Left lung (tissue), 4 donors: ENCODE measurements at regions not wholly inside any gene's neighbourhood (a gene's known extent, or its start where the extent isn't known, plus 50 kb on each side); places are given as distances from the start of the nearest gene placed in this dataset.
A peak's percentile ranks its signal among the peaks of the same experiment; 100 is the strongest.
"Not testable (repeated sequence)": the region's sequence is repeated elsewhere in the genome, so short reads cannot be mapped to it uniquely, and the experiment has no call there.

ENCODE experiments used
- ATAC-seq: fragments of 200-7000 bp; cut with Tn5 transposase; one replicate; pipeline ENCODE4 v1.9.1; 2020; ENCODE audit warnings: moderate library complexity
- DNase-seq, 4 donors: peaks; one replicate each; pipeline ENCODE4 v3.0.0-alpha.2; 2013 to 2020
- H3K27ac ChIP-seq, 2 donors: fragments of 200-600 bp; sonication (generic) in 1 of 2; one replicate each; pipeline versions ENCODE4 v1.5.0 to v1.8.0; 2020 to 2021
- H3K27me3 ChIP-seq, 2 donors: fragments of 200-600 bp; sonication (generic) in 1 of 2; one replicate each; pipeline versions ENCODE4 v1.5.0 to v1.8.0; 2020 to 2021
- H3K36me3 ChIP-seq, 2 donors: fragments of 200-600 bp; sonication (generic) in 1 of 2; one replicate each; pipeline versions ENCODE4 v1.5.0 to v1.8.0; 2020 to 2021
- H3K4me1 ChIP-seq, 2 donors: fragments of 200-600 bp; one replicate each; pipeline ENCODE4 v1.8.0; 2021
- H3K4me3 ChIP-seq, 2 donors: fragments of 200-600 bp; sonication (generic) in 1 of 2; one replicate each; pipeline versions ENCODE4 v1.5.0 to v1.8.0; 2020 to 2021; ENCODE audit warnings: mild to moderate bottlenecking in 1 of 2
- H3K9me3 ChIP-seq, 2 donors: fragments of 200-600 bp; sonication (generic) in 1 of 2; one replicate each; pipeline versions ENCODE4 v1.5.0 to v1.8.0; 2020 to 2021
- intact Hi-C, 2 donors: fragments of 100-400 bp; cut with DNase I; formaldehyde crosslinking; loops; one replicate each; pipeline versions ENCODE4 v1.11.2 to v1.14.2; 2022
- TF ChIP-seq, protein P1 (sequence below), 2 donors: fragments of 200-600 bp; sonication (generic) in 1 of 2; IDR thresholded peaks; one replicate each; pipeline versions ENCODE4 v1.5.0 to v1.8.0; 2021; ENCODE audit warnings: antibody characterized with exemption in 2 of 2
- donor health status: DM: no; HTN: yes; CAD: no.
- donor health status: DM: no; HTN: no; CAD: no.

DNA sequence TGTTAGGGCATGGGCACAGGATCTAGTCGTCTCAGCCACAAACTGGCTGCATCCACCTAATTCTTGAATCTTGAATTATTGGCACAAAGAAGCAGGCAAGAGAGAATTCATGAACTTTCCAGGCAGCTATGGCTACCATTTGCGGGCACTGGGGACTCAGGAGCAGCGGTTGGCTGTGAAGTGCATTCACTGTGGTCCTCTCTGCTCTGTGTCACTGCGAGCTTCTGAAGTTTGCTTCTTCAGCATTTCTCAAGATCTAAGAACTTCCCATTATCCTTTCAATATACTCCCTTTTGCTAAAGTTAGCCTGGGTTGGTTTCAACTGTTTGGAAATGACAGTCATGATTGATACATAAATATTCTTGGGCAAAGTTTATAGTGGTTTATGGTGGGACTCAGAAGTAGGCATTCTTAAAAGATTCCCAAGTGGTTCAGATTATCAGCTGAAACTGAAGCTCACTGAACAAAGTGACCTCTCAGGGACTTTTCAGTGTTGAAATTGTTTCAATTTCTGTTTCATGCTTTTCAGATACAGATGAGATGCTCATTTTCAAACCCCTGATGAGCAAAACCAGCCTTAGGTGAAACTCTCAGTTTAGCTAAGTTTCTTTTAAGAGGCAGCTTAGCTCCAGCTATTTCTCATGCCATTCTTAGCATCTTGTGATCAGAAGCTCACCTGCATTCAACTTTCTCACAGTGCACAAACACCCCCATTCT lies 1258.3 kb upstream of the GYPC start:
- no peaks in the 10 kb centered on the region for H3K9me3 ChIP-seq
- H3K4me1 ChIP-seq: no peaks in the 10 kb centered on the region
- H3K4me3 ChIP-seq: no peak overlapping the region
- ATAC-seq: no peak
- TF ChIP-seq, protein P1, sequence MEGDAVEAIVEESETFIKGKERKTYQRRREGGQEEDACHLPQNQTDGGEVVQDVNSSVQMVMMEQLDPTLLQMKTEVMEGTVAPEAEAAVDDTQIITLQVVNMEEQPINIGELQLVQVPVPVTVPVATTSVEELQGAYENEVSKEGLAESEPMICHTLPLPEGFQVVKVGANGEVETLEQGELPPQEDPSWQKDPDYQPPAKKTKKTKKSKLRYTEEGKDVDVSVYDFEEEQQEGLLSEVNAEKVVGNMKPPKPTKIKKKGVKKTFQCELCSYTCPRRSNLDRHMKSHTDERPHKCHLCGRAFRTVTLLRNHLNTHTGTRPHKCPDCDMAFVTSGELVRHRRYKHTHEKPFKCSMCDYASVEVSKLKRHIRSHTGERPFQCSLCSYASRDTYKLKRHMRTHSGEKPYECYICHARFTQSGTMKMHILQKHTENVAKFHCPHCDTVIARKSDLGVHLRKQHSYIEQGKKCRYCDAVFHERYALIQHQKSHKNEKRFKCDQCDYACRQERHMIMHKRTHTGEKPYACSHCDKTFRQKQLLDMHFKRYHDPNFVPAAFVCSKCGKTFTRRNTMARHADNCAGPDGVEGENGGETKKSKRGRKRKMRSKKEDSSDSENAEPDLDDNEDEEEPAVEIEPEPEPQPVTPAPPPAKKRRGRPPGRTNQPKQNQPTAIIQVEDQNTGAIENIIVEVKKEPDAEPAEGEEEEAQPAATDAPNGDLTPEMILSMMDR (IDR thresholded peaks at IDR 0.05): no peak
- no peak overlapping the region for H3K27ac ChIP-seq
- no peaks in the 10 kb centered on the region for H3K36me3 ChIP-seq
- no peaks in the 10 kb centered on the region for H3K27me3 ChIP-seq
- intact Hi-C loops: no loop called here
- no peak for DNase-seq

DNA sequence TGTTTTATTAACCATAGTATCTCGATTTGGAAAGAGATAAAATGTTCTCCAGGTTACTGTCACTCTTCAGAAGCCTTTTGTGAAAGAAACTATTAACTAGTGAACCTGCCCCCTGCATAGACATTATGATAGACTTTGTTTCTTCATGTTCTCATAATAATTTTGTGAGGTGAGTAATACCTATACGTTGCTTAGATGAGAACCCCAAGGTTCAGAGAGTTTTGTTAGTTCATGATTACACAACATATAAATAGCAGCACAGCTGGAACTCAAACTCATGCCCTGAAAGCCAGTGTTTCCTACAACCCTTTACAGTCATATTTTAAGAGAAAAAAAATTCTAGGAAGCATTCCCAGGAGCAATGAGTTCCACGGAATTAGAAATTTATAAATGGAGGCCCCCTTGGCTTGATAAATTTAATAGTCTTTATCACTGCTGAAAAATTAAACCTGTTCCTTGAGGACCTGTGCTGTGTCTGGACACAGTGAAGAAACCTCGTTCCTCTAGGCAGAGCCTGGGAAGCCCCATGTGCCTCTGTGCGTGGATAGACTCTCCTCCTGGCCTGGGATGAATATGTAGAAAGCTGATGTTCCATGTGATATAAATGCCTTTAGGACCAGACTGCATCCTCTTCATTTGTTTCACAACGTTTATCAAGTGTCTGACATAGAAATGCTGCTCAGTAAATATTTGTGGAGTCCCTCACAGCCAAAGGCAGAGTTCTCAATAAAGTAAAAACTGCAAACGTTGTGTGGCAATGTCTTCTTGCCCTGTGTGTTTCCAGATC lies 1257.0 kb upstream of the GYPC start:
- Histone ChIP-seq H3K27me3 (no peaks in the 10 kb centered on the region), H3K27ac (no peak overlapping the region), H3K4me3 (no peak overlapping the region), H3K36me3 (no peaks in the 10 kb centered on the region), H3K4me1 (no peaks in the 10 kb centered on the region), H3K9me3 (no peaks in the 10 kb centered on the region)
- intact Hi-C loops: no loop called here
- TF ChIP-seq, protein P1 (IDR thresholded peaks at IDR 0.05): no peak
- DNase-seq (no peak), ATAC-seq (no peak)

DNA sequence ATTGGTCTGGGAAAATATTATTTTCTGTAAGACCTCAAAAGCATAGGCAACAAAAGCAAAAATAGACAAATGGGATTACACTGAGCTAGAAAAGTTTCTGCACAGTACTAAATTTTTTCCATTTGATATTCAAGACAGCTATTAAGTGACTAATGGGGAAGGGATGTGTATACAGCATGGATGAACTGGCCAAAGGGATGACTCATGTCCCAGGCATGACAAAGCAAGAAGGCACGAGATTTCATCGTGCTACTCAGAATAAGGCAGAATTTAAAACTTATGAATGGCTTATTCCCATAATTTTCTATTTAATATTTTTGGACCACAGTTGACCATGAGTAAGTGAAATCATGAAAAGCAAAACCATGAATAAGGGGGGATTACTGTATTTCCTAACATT lies 1250.1 kb upstream of the GYPC start:
- H3K4me3 ChIP-seq: no peak overlapping the region
- intact Hi-C loops: no loop called here
- peak; percentile 64 for ATAC-seq

DNA sequence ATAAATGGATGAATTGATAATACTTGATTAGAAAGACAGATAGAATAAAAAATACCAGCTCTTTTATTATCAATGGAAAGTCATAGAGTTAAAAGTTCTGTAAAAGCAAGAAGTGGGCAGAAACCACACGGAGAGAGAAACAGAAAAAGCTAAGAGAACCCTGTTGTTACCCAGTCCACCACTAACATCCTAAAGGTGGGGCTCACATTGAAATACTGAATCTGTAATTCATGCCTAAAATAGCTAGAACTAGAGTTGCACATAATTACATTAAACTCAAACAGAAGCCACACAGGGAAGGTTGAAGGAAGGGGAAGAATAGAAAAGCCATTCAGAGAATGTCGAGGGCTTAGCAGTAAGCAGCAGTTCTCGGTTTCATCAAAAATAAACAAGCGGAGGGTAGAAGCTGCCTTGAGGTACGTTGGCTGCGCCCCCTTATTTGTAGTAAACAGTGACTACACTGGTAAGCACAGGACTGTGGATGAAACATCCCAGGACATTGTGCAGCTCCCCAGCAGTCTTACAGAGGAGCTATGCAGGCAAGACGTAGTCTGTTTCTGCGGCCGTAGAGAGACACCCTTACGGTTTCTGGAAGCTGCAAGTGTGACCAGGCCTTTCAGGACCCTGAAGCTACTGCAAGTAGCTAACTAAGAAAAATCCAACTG lies 1247.0 kb upstream of the GYPC start:
- Histone ChIP-seq H3K4me3 (no peak overlapping the region), H3K4me1 (no peaks in the 10 kb centered on the region), H3K27ac (no peak overlapping the region), H3K9me3 (no peaks in the 10 kb centered on the region), H3K27me3 (no peaks in the 10 kb centered on the region), H3K36me3 (no peaks in the 10 kb centered on the region)
- no peak for ATAC-seq
- intact Hi-C loops: no loop called here
- TF ChIP-seq, protein P1 (IDR thresholded peaks at IDR 0.05): no peak
- no peak for DNase-seq

More for the DNA sequence above, 1250.1 kb upstream of the GYPC start:
- H3K27me3 ChIP-seq: no peaks in the 10 kb centered on the region
- no peaks in the 10 kb centered on the region for H3K9me3 ChIP-seq
- no peak overlapping the region for H3K27ac ChIP-seq
- no peak for DNase-seq
- TF ChIP-seq, protein P1 (IDR thresholded peaks at IDR 0.05): no peak
- H3K4me1 ChIP-seq: no peaks in the 10 kb centered on the region
- H3K36me3 ChIP-seq: no peaks in the 10 kb centered on the region

DNA sequence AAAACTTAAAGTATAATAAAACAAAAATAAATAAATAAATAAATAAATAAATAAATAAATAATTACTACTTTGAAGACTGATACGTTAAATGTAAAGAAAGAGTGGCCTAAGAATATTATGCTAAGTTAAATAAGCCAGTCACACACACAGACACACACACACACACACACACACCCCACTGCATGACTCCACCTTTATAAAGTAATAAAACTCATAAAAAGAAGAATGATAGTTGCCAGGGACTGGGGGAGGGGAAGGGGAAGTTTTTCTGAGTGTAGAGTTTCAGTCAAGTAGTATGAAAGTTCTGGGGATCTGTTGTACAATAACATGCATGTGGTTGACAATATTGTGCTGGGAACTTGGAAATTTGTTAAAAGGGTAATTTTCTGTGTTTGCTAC lies 1237.5 kb upstream of the GYPC start:
- Histone ChIP-seq H3K36me3 (no peaks in the 10 kb centered on the region), H3K4me3 (no peak overlapping the region), H3K27ac (no peak overlapping the region), H3K27me3 (no peaks in the 10 kb centered on the region), H3K4me1 (no peaks in the 10 kb centered on the region), H3K9me3 (no peaks in the 10 kb centered on the region)
- intact Hi-C loops: no loop called here
- TF ChIP-seq, protein P1 (IDR thresholded peaks at IDR 0.05): no peak
- DNase-seq (no peak), ATAC-seq (no peak)

DNA sequence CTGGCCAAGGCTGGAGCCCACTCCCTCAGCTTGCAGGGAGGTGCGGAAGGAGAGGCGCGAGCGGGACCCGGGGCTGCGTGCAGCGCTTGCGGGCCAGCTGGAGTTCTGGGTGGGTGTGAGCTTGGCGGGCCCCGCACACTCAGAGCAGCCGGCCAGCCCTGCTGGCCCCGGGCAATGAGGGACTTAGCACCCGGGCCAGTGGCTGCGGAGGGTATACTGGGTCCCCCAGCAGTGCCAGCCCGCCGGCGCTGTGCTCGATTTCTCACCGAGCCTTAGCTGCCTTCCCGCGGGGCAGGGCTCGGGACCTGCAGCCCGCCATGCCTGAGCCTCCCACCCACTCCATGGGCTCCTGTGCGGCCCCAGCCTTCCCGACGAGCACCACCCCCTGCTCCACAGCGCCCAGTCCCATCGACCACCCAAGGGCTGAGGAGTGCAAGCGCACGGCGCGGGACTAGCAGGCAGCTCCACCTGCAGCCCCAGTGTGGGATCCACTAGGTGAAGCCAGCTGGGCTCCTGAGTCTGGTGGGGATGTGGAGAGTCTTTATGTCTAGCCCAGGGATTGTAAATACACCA lies 1233.7 kb upstream of the GYPC start:
- H3K4me3 ChIP-seq, intact Hi-C loops, H3K9me3 ChIP-seq, H3K27me3 ChIP-seq, ATAC-seq, H3K36me3 ChIP-seq, H3K27ac ChIP-seq, H3K4me1 ChIP-seq: not testable (repeated sequence)
- peak in 1 of 4 donors; percentile 59 for DNase-seq
